ENCODE measurements at regions not wholly inside any gene's neighbourhood (a gene's known extent, or its start where the extent isn't known, plus 50 kb on each side); places are given as distances from the start of the nearest gene placed in this dataset.

- Histone ChIP-seq H2BK120ac (replicated peaks; ENCODE audit: low read depth, low read length) (no peak overlapping the region), H2BK5ac (ENCODE audit: low read depth, low read length) (no peak overlapping the region), H3K4me2 (ENCODE audit: insufficient read depth in 1 of 2, low read depth in 2 of 2, low read length in 2 of 2) (no peak overlapping the region), H2BK20ac (ENCODE audit: low read length) (no peak overlapping the region), H3K23me2 (ENCODE audit: low read depth, low read length) (no peaks in the 10 kb centered on the region), H3K79me1 (ENCODE audit: low read depth, low read length) (no peaks in the 10 kb centered on the region), H3K23ac (ENCODE audit: insufficient read length) (no peak overlapping the region), H3K9ac (replicated peaks in 1 of 4; ENCODE audit: extremely low read depth in 1 of 4, low read depth in 3 of 4, low read length in 3 of 4) (no peak overlapping the region), H4K20me1 (replicated peaks in 1 of 2; ENCODE audit: control insufficient read depth in 1 of 2, insufficient read depth in 2 of 2, low read length in 2 of 2) (no peaks in the 10 kb centered on the region), H3K27me3 (replicated peaks in 1 of 4; ENCODE audit: control insufficient read depth in 3 of 4, extremely low read depth in 1 of 4, insufficient read depth in 3 of 4, low read length in 3 of 4) (no peaks in the 10 kb centered on the region), H3K14ac (ENCODE audit: insufficient read length) (no peak overlapping the region), H3K4me1 (replicated peaks in 1 of 4; ENCODE audit: control insufficient read depth in 3 of 4, insufficient read depth in 4 of 4, low read length in 3 of 4) (no peaks in the 10 kb centered on the region), H3K4ac (replicated peaks; ENCODE audit: insufficient read length, low read depth, low read length) (no peak overlapping the region), H2AK5ac (ENCODE audit: low read depth, low read length) (no peak overlapping the region), H3K79me2 (ENCODE audit: control insufficient read depth in 1 of 2, insufficient read depth in 2 of 2, low read length in 2 of 2) (no peaks in the 10 kb centered on the region), H2BK15ac (ENCODE audit: low read length) (no peak overlapping the region), H4K91ac (replicated peaks; ENCODE audit: insufficient read length, low read length) (no peak overlapping the region), H2BK12ac (ENCODE audit: low read depth, low read length) (no peak overlapping the region), H3K18ac (ENCODE audit: extremely low read depth, low read length) (no peak overlapping the region), H3K56ac (replicated peaks; ENCODE audit: insufficient read length, low read depth, low read length) (no peak overlapping the region), H3K27ac (ENCODE audit: low read depth, low read length) (no peak overlapping the region), H3K9me3 (ENCODE audit: insufficient read depth in 2 of 2, low read depth in 1 of 2, low read length in 1 of 2) (no peaks in the 10 kb centered on the region), H3K4me3 (ENCODE audit: extremely low read depth in 1 of 4, insufficient read depth in 2 of 4, low read depth in 3 of 4, low read length in 4 of 4) (no peak overlapping the region), H4K8ac (ENCODE audit: extremely low read depth, insufficient read depth, low read length) (no peak overlapping the region), H4K5ac (ENCODE audit: insufficient read length, low read depth, low read length) (no peak overlapping the region), H2AFZ (ENCODE audit: low read length) (no peak overlapping the region), H3K36me3 (ENCODE audit: control insufficient read depth in 2 of 4, insufficient read depth in 4 of 4, low read length in 3 of 4) (no peaks in the 10 kb centered on the region)
- FAIRE-seq: no peak
- no peak for DNase-seq (ENCODE audit: low read depth in 1 of 2, low spot score in 2 of 2)
- WGBS, 2 experiments (ENCODE audit: extremely low coverage in 1 of 2, insufficient coverage in 1 of 2, insufficient read length in 1 of 2, insufficient replicate concordance in 2 of 2, low coverage in 1 of 2, low lambda C conversion rate in 2 of 2, missing lambda C conversion rate in 1 of 2): 87% methylated on average over 2 of the region's 2 CpGs; no CpG with 5 or more reads in 1 of the 2 experiments
- POLR2A ChIA-PET (ENCODE audit: partially characterized antibody): no interaction called here
- CTCF ChIA-PET (ENCODE audit: partially characterized antibody): interaction anchor here (1.1 kb wide), 1 partner anchor 21 kb away, joined by 3 read pairs; no protein-coding TSS in a partner anchor
- TF ChIP-seq RXRA (IDR thresholded peaks at IDR 0.05; ENCODE audit: insufficient read depth, low read depth, low read length) (no peak), SP1 (IDR thresholded peaks at IDR 0.05; ENCODE audit: low read depth, low read length) (no peak), GTF2F1 (IDR thresholded peaks at IDR 0.05; ENCODE audit: borderline replicate concordance, low read depth, low read length) (no peak), CTBP2 (IDR thresholded peaks at IDR 0.05; ENCODE audit: borderline replicate concordance, insufficient read depth, insufficient read length, low read length) (no peak), JUN (IDR thresholded peaks at IDR 0.05; ENCODE audit: low read depth, low read length) (no peak), POLR2A (IDR thresholded peaks at IDR 0.05; ENCODE audit: control extremely low read depth in 1 of 2, low read depth in 2 of 2, low read length in 2 of 2) (no peak), CREB1 (IDR thresholded peaks at IDR 0.05) (no peak), TAF1 (IDR thresholded peaks at IDR 0.05; ENCODE audit: low read depth, low read length) (no peak), CHD2 (IDR thresholded peaks at IDR 0.05; ENCODE audit: low read length) (no peak), KDM4A (IDR thresholded peaks at IDR 0.05; ENCODE audit: low read depth, low read length, severe bottlenecking) (no peak), RNF2 (IDR thresholded peaks at IDR 0.05; ENCODE audit: borderline replicate concordance, low read depth, low read length, missing control alignments, poor library complexity, severe bottlenecking) (no peak)
- TF ChIP-seq, protein P1, sequence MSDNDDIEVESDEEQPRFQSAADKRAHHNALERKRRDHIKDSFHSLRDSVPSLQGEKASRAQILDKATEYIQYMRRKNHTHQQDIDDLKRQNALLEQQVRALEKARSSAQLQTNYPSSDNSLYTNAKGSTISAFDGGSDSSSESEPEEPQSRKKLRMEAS (IDR thresholded peaks at IDR 0.05): no peak
These were observed 1285.8 kb upstream of the CDH9 start for GRCh38 chr5:28324174-28324573.

All from H1 (cell line).